ENCODE measurements at regions not wholly inside any gene's neighbourhood (a gene's known extent, or its start where the extent isn't known, plus 50 kb on each side); places are given as distances from the start of the nearest gene placed in this dataset.

- Histone ChIP-seq H3K79me2 (ENCODE audit: insufficient read depth, low read length) (no peaks in the 10 kb centered on the region), H3K4me1 (ENCODE audit: insufficient read depth, low read length) (no peaks in the 10 kb centered on the region), H4K20me1 (ENCODE audit: insufficient read depth, low read length) (no peaks in the 10 kb centered on the region), H3K9ac (ENCODE audit: low read length) (no peak overlapping the region), H2AFZ (ENCODE audit: low read depth, low read length) (no peak overlapping the region), H3K27me3 (ENCODE audit: insufficient read depth, low read length) (no peaks in the 10 kb centered on the region), H3K36me3 (ENCODE audit: insufficient read depth, low read length) (no peaks in the 10 kb centered on the region), H3K27ac (ENCODE audit: low read depth, low read length) (no peak overlapping the region), H3K4me2 (ENCODE audit: low read length) (no peak overlapping the region), H3K4me3 (ENCODE audit: insufficient read depth, low read depth, low read length) (no peak overlapping the region), H3K9me3 (ENCODE audit: insufficient read depth, low read depth, low read length) (no peaks in the 10 kb centered on the region)
- DNase-seq (ENCODE audit: low read depth) (no peak), FAIRE-seq (no peak)
- Mint-ChIP-seq H3K4me3 (ENCODE audit: unreplicated experiment) (no peak overlapping the region), H3K36me3 (ENCODE audit: low read depth, unreplicated experiment) (no peaks in the 10 kb centered on the region), H3K9me3 (ENCODE audit: unreplicated experiment) (no peaks in the 10 kb centered on the region), H3K27me3 (ENCODE audit: low read depth, unreplicated experiment) (no peaks in the 10 kb centered on the region), H3K4me1 (ENCODE audit: low read depth, unreplicated experiment) (no peaks in the 10 kb centered on the region), H3K27ac (ENCODE audit: unreplicated experiment) (no peak overlapping the region)
- no peak for TF ChIP-seq EZH2 (IDR thresholded peaks at IDR 0.05; ENCODE audit: insufficient read depth, low read length)
- TF ChIP-seq CTCF (IDR thresholded peaks at IDR 0.05; ENCODE audit: insufficient read depth, low read depth, low read length), result no peak
Observed at GRCh38 chr5:119820016-119820415, 190.7 kb downstream of the FAM170A start.

- Histone ChIP-seq H3K4me3 (ENCODE audit: insufficient read depth, low read depth, low read length) (no peak overlapping the region), H3K79me2 (ENCODE audit: insufficient read depth, low read length) (no peaks in the 10 kb centered on the region), H3K27me3 (ENCODE audit: insufficient read depth, low read length) (no peaks in the 10 kb centered on the region), H3K9ac (ENCODE audit: low read length) (no peak overlapping the region), H2AFZ (ENCODE audit: low read depth, low read length) (no peak overlapping the region), H3K4me2 (ENCODE audit: low read length) (no peak overlapping the region), H3K27ac (ENCODE audit: low read depth, low read length) (no peak overlapping the region), H3K36me3 (ENCODE audit: insufficient read depth, low read length) (no peaks in the 10 kb centered on the region), H3K4me1 (ENCODE audit: insufficient read depth, low read length) (no peaks in the 10 kb centered on the region), H4K20me1 (ENCODE audit: insufficient read depth, low read length) (no peaks in the 10 kb centered on the region), H3K9me3 (ENCODE audit: insufficient read depth, low read depth, low read length) (no peaks in the 10 kb centered on the region)
- Mint-ChIP-seq H3K9me3 (ENCODE audit: unreplicated experiment) (no peaks in the 10 kb centered on the region), H3K4me1 (ENCODE audit: low read depth, unreplicated experiment) (no peaks in the 10 kb centered on the region), H3K36me3 (ENCODE audit: low read depth, unreplicated experiment) (no peaks in the 10 kb centered on the region), H3K27me3 (ENCODE audit: low read depth, unreplicated experiment) (no peaks in the 10 kb centered on the region), H3K27ac (ENCODE audit: unreplicated experiment) (no peak overlapping the region), H3K4me3 (ENCODE audit: unreplicated experiment) (no peak overlapping the region)
- no peak for FAIRE-seq
- TF ChIP-seq CTCF (IDR thresholded peaks at IDR 0.05; ENCODE audit: insufficient read depth, low read depth, low read length), result no peak
- no peak for TF ChIP-seq EZH2 (IDR thresholded peaks at IDR 0.05; ENCODE audit: insufficient read depth, low read length)
- DNase-seq (ENCODE audit: low read depth), result no peak
Observed at GRCh38 chr5:119820608-119821007, 191.2 kb downstream of the FAM170A start.

GRCh38 chr5:119828541-119828940 lies 199.2 kb downstream of the FAM170A start:
- Histone ChIP-seq H3K9me3 (ENCODE audit: insufficient read depth, low read depth, low read length) (no peaks in the 10 kb centered on the region), H3K4me2 (ENCODE audit: low read length) (no peak overlapping the region), H3K27me3 (ENCODE audit: insufficient read depth, low read length) (no peaks in the 10 kb centered on the region), H3K36me3 (ENCODE audit: insufficient read depth, low read length) (no peaks in the 10 kb centered on the region), H3K4me3 (ENCODE audit: insufficient read depth, low read depth, low read length) (no peak overlapping the region), H3K79me2 (ENCODE audit: insufficient read depth, low read length) (no peaks in the 10 kb centered on the region), H4K20me1 (ENCODE audit: insufficient read depth, low read length) (no peaks in the 10 kb centered on the region), H3K4me1 (ENCODE audit: insufficient read depth, low read length) (no peaks in the 10 kb centered on the region), H3K27ac (ENCODE audit: low read depth, low read length) (no peak overlapping the region), H2AFZ (ENCODE audit: low read depth, low read length) (no peak overlapping the region), H3K9ac (ENCODE audit: low read length) (no peak overlapping the region)
- Mint-ChIP-seq H3K27ac (ENCODE audit: unreplicated experiment) (no peak overlapping the region), H3K9me3 (ENCODE audit: unreplicated experiment) (no peaks in the 10 kb centered on the region), H3K4me1 (ENCODE audit: low read depth, unreplicated experiment) (no peaks in the 10 kb centered on the region), H3K27me3 (ENCODE audit: low read depth, unreplicated experiment) (no peaks in the 10 kb centered on the region), H3K4me3 (ENCODE audit: unreplicated experiment) (no peak overlapping the region), H3K36me3 (ENCODE audit: low read depth, unreplicated experiment) (no peaks in the 10 kb centered on the region)
- DNase-seq (ENCODE audit: low read depth) (no peak), FAIRE-seq (no peak)
- TF ChIP-seq EZH2 (IDR thresholded peaks at IDR 0.05; ENCODE audit: insufficient read depth, low read length) (no peak), CTCF (IDR thresholded peaks at IDR 0.05; ENCODE audit: insufficient read depth, low read depth, low read length) (no peak)
